K562 (cell line): ENCODE measurements at regions not wholly inside any gene's neighbourhood (a gene's known extent, or its start where the extent isn't known, plus 50 kb on each side); places are given as distances from the start of the nearest gene placed in this dataset.
A peak's percentile ranks its signal among the peaks of the same experiment; 100 is the strongest.

Experiments
- ATAC-seq: fragments of 200-7000 bp; cut with Tn5 transposase; 3 replicates; pipeline ENCODE4 v1.9.1; 2020; ENCODE audit warnings: moderate library complexity
- BruUV-seq: library from RNA; stranded (reverse); fragments of 400-500 nt; replicated peaks from 2 replicates; lab custom pipeline; 2021; lab: Mats Ljungman, UMichigan
- CTCF ChIA-PET: fragments of 300-600 bp; formaldehyde crosslinking; extraction: SDS; loops from one replicate; lab custom pipeline; 2021; ENCODE audit warnings: low intra/inter-chr PET ratio; lab: Yijun Ruan, JAX
- POLR2A ChIA-PET: fragments of 300-600, 350-650 bp; sonication (Branson Sonifier 250); formaldehyde crosslinking; extraction: SDS; loops from one replicate; lab custom pipeline; 2021; ENCODE audit warnings: antibody characterized with exemption, inconsistent platforms; lab: Yijun Ruan, JAX
- DNase-seq, 4 experiments: peaks; one replicate each; pipeline versions ENCODE4 v3.0.0 to v3.0.0-alpha.2; 2011 to 2018; ENCODE audit warnings: low spot score in 3 of 4, mixed read lengths in 3 of 4; ENCODE audit errors: extremely low read depth in 1 of 4
- FAIRE-seq: peaks from 2 replicates; lab custom pipeline; 2011; peaks lifted over from hg19 to GRCh38; lab: Jason Lieb, UNC
- H2AFZ ChIP-seq: 2 replicates; pipeline ENCODE4 v1.6.0; 2011; ENCODE audit warnings: low read depth, low read length, control low read depth, inconsistent platforms
- H3K27ac ChIP-seq: fragments of 200-600 bp; 3 replicates; pipeline ENCODE4 v1.8.0; 2011; ENCODE audit warnings: low read depth, mild to moderate bottlenecking, control low read depth, inconsistent platforms, low read length, moderate library complexity, mixed read lengths; ENCODE audit errors: extremely low read depth
- H3K27me3 ChIP-seq, 2 experiments: fragments of 300-600 bp in 1 of 2; 2 replicates in 1 of 2; 3 replicates in 1 of 2; pipeline versions ENCODE4 v1.6.0 to v1.8.0; 2011; ENCODE audit warnings: inconsistent platforms in 2 of 2, low read length in 2 of 2, mild to moderate bottlenecking in 1 of 2, mixed read lengths in 1 of 2, moderate library complexity in 1 of 2; ENCODE audit not compliant: control insufficient read depth in 2 of 2, insufficient read depth in 2 of 2
- H3K36me3 ChIP-seq: fragments of 300-600 bp; 3 replicates; pipeline ENCODE4 v1.8.0; 2011; ENCODE audit warnings: mild to moderate bottlenecking, low read length, inconsistent platforms; ENCODE audit not compliant: control insufficient read depth, insufficient read depth
- H3K4me1 ChIP-seq, 2 experiments: fragments of 200-600 bp in 1 of 2; replicated peaks in 1 of 2; 2 replicates in 1 of 2; 3 replicates in 1 of 2; pipeline versions ENCODE4 v1.5.1 to v1.8.0; 2011; ENCODE audit warnings: inconsistent platforms in 2 of 2, low read length in 2 of 2, mild to moderate bottlenecking in 1 of 2, mixed read lengths in 1 of 2, moderate library complexity in 1 of 2; ENCODE audit not compliant: control insufficient read depth in 2 of 2, insufficient read depth in 2 of 2
- H3K4me2 ChIP-seq: 2 replicates; pipeline ENCODE4 v1.6.1; 2011; ENCODE audit warnings: low read length, control low read depth, inconsistent platforms, mixed read lengths; ENCODE audit not compliant: insufficient read depth
- H3K4me3 ChIP-seq: fragments of 200-600 bp; sonication (generic), shearing (Covaris generic); 2 replicates; pipeline ENCODE4 v1.5.1; 2016; ENCODE audit warnings: control low read depth, inconsistent platforms
- H3K79me2 ChIP-seq: fragments of 200-600 bp; 3 replicates; pipeline ENCODE4 v1.8.0; 2011; ENCODE audit warnings: low read length, inconsistent platforms; ENCODE audit not compliant: control insufficient read depth, insufficient read depth
- H3K9ac ChIP-seq, 2 experiments: 2 replicates each; pipeline versions ENCODE4 v1.6.0 to v1.6.1; 2011; ENCODE audit warnings: low read depth in 2 of 2, low read length in 2 of 2, control low read depth in 1 of 2, inconsistent platforms in 1 of 2, mild to moderate bottlenecking in 1 of 2, mixed read lengths in 1 of 2; ENCODE audit not compliant: insufficient read depth in 1 of 2
- H3K9me1 ChIP-seq: one replicate; pipeline ENCODE4 v1.6.0; 2011; ENCODE audit warnings: inconsistent platforms, mild to moderate bottlenecking, low read length, moderate library complexity; ENCODE audit not compliant: control insufficient read depth, insufficient read depth
- H3K9me3 ChIP-seq: replicated peaks from 2 replicates; pipeline ENCODE4 v1.5.1; 2011; ENCODE audit warnings: low read depth, low read length, inconsistent platforms; ENCODE audit not compliant: control insufficient read depth, insufficient read depth
- H4K20me1 ChIP-seq: replicated peaks from 2 replicates; pipeline ENCODE4 v1.6.1; 2011; ENCODE audit warnings: low read length, inconsistent platforms, mixed read lengths; ENCODE audit not compliant: control insufficient read depth, insufficient read depth
- BRF1 ChIP-seq: IDR thresholded peaks from 3 replicates; pipeline ENCODE4 v1.6.1; 2011; ENCODE audit warnings: borderline replicate concordance, mild to moderate bottlenecking; ENCODE audit not compliant: insufficient read length; ENCODE audit errors: extremely low read depth
- CHD1 ChIP-seq: fragments of 200-600 bp; sonication (generic); IDR thresholded peaks from one replicate; pipeline ENCODE4 v1.6.1; 2012; ENCODE audit warnings: mild to moderate bottlenecking, moderate library complexity, low read length, inconsistent platforms
- CREB3L1 ChIP-seq: fragments of 450-650 bp; IDR thresholded peaks from 2 replicates; pipeline ENCODE4 v1.6.1; 2014; ENCODE audit warnings: low read depth, mild to moderate bottlenecking, moderate library complexity, borderline replicate concordance
- ETV5 ChIP-seq: sonication (generic); formaldehyde crosslinking; IDR thresholded peaks from 2 replicates; pipeline ENCODE4 v1.4.0; 2020; ENCODE audit warnings: low read depth, mild to moderate bottlenecking, missing genetic modification reagents
- FOXO4 ChIP-seq: fragments of 450-650 bp; formaldehyde crosslinking; IDR thresholded peaks from 2 replicates; pipeline ENCODE4 v1.4.0; 2020; ENCODE audit warnings: mild to moderate bottlenecking, moderate library complexity
- MLLT1 ChIP-seq, 2 experiments: fragments of 450-650 bp; IDR thresholded peaks; 2 replicates each; pipeline ENCODE4 v1.6.1; 2016
- PHF21A ChIP-seq: fragments of 450-650 bp; IDR thresholded peaks from 2 replicates; pipeline ENCODE4 v1.6.1; 2017; ENCODE audit warnings: low read depth, borderline replicate concordance
- PTTG1 ChIP-seq: fragments of 450-650 bp; IDR thresholded peaks from 2 replicates; pipeline ENCODE4 v1.6.1; 2016; ENCODE audit warnings: low read depth, mild to moderate bottlenecking, missing genetic modification characterization, missing compliant biosample characterization
- ZBTB17 ChIP-seq: fragments of 450-650 bp; formaldehyde crosslinking; IDR thresholded peaks from 2 replicates; pipeline ENCODE4 v1.4.0; 2020; ENCODE audit warnings: mild to moderate bottlenecking
- ZFP30 ChIP-seq: fragments of 250-450 bp; sonication (Bioruptor Pico); IDR thresholded peaks from 2 replicates; pipeline ENCODE4 v1.8.0; 2022; ENCODE audit warnings: moderate library complexity, mild to moderate bottlenecking, inconsistent platforms, borderline replicate concordance
- ZMIZ1 ChIP-seq, 2 experiments: fragments of 150-350 bp in 1 of 2; IDR thresholded peaks; 2 replicates each; pipeline ENCODE4 v1.6.1; 2012 to 2016; ENCODE audit warnings: low read depth in 2 of 2, low read length in 2 of 2, mild to moderate bottlenecking in 1 of 2, moderate library complexity in 1 of 2
- ZNF124 ChIP-seq: sonication (generic); formaldehyde crosslinking; IDR thresholded peaks from 2 replicates; pipeline ENCODE4 v1.8.1; 2022; ENCODE audit warnings: missing genetic modification reagents
- ZNF165 ChIP-seq: fragments of 250-450 bp; sonication (Bioruptor Pico); IDR thresholded peaks from 2 replicates; pipeline ENCODE4 v1.4.0; 2020; ENCODE audit warnings: borderline replicate concordance
- WGBS: fragments of 100-300 bp; shearing (Covaris generic); methylation state at CpG from one replicate; pipeline ENCODE4 v1.1.6; 2016; ENCODE audit warnings: low coverage, mixed read lengths; ENCODE audit not compliant: insufficient coverage; ENCODE audit errors: missing lambda C conversion rate; 5-methylcytosine and 5-hydroxymethylcytosine counted together
- in situ Hi-C: fragments of 300-500 bp; cut with MboI; formaldehyde crosslinking; loops from 4 replicates; pipeline ENCODE4 v1.15.0; 2018; ENCODE audit warnings: inconsistent platforms, mixed read lengths
- intact Hi-C: fragments of 100-400 bp; cut with micrococcal nuclease; formaldehyde crosslinking; loops from 2 replicates; pipeline ENCODE4 v1.14.2; 2022

GRCh38 chr4:26140150-26140898, 180.5 kb upstream of the RBPJ start:
- H3K9me1 ChIP-seq = no peaks in the 10 kb centered on the region
- ATAC-seq (no peak), DNase-seq (peak in 1 of 4 experiments; percentile 9), FAIRE-seq (no peak)
- H3K9me3 ChIP-seq = no peaks in the 10 kb centered on the region
- intact Hi-C loops = no loop called here
- CTCF ChIA-PET = no interaction called here
- no peaks in the 10 kb centered on the region for H3K36me3 ChIP-seq
- H3K9ac ChIP-seq = no peak overlapping the region
- H3K79me2 ChIP-seq = no peaks in the 10 kb centered on the region
- no peak overlapping the region for H3K4me3 ChIP-seq
- POLR2A ChIA-PET = interaction anchor here (0.8 kb wide), 1 partner anchor 157 kb away, joined by 3 read pairs; no protein-coding TSS in a partner anchor
- no TSS peak for BruUV-seq
- H3K4me2 ChIP-seq = no peak overlapping the region
- WGBS = 6% methylated on average over 8 of the region's 8 CpGs
- no peaks in the 10 kb centered on the region for H4K20me1 ChIP-seq
- in situ Hi-C loops = no loop called here
- no peak overlapping the region for H2AFZ ChIP-seq
- H3K4me1 ChIP-seq = no peaks in the 10 kb centered on the region
- H3K27ac ChIP-seq = no peak overlapping the region
- peaks cover 0 to 4% of the 10 kb centered on the region in 2 experiments; a peak in 1 of 5 replicates for H3K27me3 ChIP-seq
- TF ChIP-seq ZMIZ1 (IDR thresholded peaks at IDR 0.05; ENCODE audit: low read depth in 2 of 2, low read length in 2 of 2) = peak in 1 of 2 experiments; percentile 57; a peak in 1 of 4 replicates
- peak in 1 of 2 experiments; percentile 63; a peak in 1 of 4 replicates for TF ChIP-seq MLLT1 (IDR thresholded peaks at IDR 0.05)
- no peak for TF ChIP-seq CHD1
- TF ChIP-seq FOXO4 (CRISPR knock-in tag) = no peak
- no peak for TF ChIP-seq BRF1
- TF ChIP-seq ETV5 = no peak
- TF ChIP-seq PHF21A = no peak
- TF ChIP-seq ZBTB17 (CRISPR knock-in tag) = 0 out of 2 replicates have a peak, but pooled peaks have one; percentile 44
- TF ChIP-seq CREB3L1 = no peak
- TF ChIP-seq ZNF165 (CRISPR knock-in tag) = no peak
- TF ChIP-seq ZNF124 (CRISPR knock-in tag) = no peak
- TF ChIP-seq ZFP30 = no peak
- TF ChIP-seq PTTG1 (tag) = no peak
